ENCODE measurements at regions not wholly inside any gene's neighbourhood (a gene's known extent, or its start where the extent isn't known, plus 50 kb on each side); places are given as distances from the start of the nearest gene placed in this dataset.
"Not testable (repeated sequence)": the region's sequence is repeated elsewhere in the genome, so short reads cannot be mapped to it uniquely, and the experiment has no call there.

DNA sequence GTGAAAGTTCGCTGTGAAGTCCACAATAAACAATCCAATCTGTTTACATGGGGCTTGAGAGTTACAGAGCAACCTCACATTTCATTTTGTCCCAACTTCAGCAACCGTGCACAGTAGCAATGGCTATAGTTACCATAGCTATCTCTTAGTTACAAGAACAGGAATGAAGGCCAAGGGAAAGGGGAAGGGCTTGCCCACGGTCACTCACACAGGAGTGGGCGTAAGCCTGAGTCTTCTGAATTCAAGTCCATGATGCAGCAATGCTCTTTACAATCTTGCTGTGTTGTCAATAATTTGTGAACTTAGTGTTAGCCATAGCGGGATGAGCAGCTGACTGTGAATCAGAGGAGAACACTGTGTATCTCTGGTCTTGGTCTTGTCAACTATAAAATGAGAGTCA is 102.9 kb downstream of the ADAMTS15 start:
- DNase-seq, result no peak

DNA sequence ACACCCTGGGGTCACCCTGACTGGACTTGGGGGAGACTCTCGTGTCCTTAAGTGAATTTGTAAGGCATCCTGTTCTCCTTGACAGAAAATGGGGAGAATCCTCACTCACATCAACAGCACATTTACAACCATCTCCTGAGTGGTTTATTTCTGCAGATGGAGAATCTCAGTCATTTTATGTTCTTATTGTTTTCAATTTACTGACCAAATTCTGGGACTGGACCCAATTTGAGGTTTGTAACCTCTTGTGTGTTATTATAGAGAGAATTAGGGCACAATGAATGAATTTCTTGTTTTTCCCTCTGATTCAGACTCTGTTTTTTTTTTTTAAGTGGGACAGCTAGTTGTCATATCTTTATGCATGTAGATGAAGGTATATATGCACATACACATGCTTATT is 104.9 kb downstream of the ADAMTS15 start:
- no peak for DNase-seq

DNA sequence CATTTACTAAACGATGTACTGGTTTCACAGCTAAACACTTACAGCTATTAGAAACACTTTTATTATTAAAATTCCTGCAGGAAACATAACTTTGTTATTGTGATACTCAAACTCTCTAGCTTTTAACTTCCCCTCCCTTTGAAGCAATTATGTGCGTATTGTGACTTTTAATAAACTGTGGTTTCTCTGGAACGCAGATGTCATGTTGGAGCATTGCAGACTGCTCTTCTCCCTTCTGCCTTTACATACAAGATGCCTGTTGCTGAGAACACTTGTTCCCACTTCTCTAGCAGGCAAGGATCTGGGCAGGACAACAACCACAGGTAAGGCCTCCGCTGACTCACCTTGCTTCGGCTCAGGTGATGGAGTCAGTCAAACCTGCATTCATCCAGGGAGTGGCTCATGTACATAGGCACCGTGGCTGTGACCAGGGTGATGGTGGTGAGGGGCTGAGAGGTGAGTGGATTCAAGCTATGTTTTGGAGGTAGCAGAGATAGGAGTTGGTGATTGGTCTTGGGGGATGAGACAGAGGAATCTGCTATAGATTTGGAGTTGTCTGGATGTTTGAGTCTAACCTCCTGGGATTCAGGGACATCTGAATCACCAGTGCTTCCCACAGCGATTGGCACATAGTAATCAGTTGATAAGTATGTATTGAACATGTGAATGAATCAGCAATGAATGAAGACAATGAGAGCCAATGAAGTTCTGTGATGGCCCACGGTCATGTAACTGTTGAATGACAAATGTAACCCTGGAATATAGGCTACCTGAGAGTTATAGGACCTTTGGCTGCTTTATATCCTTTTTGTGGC is 106.0 kb downstream of the ADAMTS15 start:
- DNase-seq, result no peak

DNA sequence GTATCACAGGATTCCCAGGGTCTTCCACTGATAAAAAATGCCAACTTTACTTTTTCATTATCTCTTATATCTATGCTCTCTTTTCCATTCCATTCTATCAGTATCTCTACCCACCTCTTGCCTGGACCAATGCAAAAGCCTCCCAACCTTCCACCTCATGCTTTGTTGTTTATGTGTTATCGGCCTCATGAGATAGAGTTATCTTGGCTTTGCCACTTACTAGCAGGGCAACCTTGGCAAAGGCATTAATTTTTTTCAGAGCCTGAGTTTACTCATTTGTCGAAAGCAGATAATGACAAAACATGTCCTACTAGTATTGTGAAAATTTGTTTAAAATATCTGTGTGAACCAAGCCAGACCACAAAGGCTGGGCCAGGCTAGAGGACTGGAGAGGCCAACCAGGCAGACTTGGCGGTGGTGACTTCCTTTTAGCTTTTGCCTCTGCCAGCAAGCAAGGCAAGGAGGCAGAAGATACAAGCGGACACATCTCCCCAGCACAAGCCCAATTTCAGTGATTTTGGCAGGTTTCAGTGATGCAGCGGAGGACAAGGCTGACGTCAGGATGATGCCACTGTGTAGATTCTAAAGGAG is 106.9 kb downstream of the ADAMTS15 start:
- no peak for DNase-seq

DNA sequence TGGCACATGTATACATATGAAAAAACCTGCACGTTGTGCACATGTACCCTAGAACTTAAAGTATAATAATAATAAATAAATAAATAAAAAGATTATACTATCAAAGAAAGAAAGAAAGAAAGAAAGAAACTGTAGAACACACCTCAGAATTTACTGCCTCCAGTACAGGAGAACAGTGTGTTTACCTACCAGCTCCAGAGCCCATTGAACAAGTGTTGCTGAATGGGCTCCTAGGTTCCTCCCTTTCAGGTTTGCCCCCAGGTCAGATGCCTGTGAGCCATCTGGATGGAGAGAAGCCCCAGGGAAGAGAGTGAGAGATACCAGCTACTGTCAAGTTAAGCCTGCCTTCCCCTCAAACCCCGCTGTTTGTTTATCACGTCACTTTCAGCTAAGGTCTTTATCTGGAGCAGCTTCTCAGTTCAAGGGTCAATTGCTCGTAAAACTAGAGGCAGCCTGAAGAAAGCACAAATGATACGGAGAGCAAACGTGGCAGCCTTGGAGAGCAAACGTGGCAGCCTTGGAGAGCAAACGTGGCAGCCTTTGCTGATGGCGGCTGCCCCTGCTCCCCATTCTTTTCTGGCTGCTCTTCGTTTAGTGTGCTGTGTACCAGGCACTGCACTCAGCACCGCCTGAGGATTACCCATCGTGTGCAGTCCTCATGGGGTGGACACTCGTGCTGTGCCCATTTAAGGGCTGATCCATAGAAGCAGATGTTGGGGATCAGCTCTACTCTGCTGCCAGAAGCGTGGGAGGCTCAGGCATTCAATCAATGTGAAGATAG is 111.7 kb downstream of the ADAMTS15 start:
- DNase-seq, result no peak

DNA sequence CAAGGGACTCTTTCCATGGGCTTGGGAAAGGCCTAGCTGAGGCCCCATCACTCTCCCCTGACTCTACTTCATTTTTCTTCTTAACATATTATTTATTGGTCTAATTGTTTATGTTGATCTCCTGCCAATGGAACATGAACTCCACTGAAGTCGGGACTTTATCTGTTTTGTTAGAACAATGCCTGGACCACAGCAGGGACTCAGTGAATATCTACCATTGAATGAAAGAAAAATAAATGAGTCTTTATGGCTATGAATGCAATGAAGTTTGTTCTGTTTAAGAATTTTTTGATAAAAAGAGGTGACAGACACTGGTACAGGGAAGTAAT is 112.3 kb downstream of the ADAMTS15 start:
- no peak for DNase-seq

DNA sequence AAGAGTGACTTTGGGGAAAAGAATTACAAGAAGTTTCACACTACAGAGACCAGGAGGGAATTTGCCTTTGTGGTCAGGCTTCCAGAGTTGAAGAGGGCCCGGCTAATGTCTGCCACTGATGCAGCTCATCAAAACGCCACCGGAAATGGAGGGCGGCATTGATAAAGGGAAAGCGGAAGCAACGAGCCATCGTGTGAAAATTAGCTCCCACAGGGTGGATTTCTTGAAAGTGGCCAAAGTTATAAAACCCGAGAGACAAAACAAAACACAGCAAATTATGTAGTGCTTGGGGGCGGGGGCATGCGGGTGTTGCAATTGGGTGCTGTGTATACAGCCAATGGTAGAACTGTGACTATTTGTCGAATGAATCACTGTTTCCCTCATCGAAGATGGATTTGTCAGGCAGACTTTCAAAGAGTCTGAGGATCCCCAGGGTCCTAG is 113.0 kb downstream of the ADAMTS15 start:
- DNase-seq, result no peak

DNA sequence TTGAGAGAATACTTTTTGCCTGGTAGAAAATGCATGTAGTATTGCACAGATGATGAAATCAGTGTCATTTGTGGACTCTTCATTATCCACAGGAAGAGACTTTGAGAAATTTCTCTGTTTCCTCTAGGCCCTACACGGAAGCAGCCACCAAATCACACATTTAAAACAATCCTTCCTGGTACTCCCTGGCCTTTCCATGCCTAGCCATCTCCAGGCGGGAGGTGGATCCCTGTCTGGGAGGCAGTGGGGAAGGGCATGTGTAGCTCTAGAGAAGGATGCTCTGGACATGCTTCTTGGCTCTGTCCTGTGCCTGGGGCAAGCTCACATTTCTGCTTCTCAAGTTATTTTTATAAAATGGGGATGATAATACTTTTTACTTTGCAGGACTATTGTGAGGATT is 114.1 kb downstream of the ADAMTS15 start:
- DNase-seq, result no peak

DNA sequence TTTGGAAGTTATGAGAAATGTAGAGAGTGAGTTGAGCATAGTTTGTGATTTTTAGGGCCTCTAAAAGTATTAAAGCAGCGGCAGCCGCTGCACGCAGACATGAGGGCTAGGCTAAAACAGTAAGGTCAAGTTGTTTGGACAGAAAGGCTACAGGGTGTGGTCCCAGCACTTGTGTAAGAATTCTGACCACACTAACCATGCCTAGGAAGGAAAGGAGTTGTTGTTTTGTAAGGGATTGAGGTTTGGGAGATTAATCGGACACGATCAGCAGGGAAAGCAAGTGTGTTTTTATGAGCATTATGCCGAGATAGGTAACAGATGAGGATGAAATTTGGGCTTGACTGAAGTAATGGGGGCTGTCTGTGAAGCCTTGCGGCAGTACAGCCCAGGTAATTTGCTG is 117.9 kb downstream of the ADAMTS15 start:
- not testable (repeated sequence) for DNase-seq

DNA sequence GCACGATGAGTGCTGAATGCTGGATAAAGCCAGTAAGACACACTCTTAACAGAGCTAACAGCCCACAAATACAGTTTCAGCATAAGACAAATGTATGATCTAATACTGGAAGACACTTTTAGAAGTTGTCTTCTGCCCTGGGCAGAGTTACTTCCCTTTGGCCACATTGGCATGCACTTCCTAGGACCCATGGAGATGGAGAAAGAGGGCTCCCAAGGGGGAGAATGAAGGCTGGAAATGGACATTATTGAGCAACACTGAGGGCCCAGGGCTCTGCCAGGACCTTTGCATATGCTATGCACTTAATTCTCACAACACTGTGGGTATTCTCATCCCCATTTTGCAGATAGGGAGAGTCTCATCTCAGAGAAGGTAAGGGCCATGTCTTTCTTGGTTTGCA is 123.1 kb downstream of the ADAMTS15 start:
- DNase-seq, result no peak

DNA sequence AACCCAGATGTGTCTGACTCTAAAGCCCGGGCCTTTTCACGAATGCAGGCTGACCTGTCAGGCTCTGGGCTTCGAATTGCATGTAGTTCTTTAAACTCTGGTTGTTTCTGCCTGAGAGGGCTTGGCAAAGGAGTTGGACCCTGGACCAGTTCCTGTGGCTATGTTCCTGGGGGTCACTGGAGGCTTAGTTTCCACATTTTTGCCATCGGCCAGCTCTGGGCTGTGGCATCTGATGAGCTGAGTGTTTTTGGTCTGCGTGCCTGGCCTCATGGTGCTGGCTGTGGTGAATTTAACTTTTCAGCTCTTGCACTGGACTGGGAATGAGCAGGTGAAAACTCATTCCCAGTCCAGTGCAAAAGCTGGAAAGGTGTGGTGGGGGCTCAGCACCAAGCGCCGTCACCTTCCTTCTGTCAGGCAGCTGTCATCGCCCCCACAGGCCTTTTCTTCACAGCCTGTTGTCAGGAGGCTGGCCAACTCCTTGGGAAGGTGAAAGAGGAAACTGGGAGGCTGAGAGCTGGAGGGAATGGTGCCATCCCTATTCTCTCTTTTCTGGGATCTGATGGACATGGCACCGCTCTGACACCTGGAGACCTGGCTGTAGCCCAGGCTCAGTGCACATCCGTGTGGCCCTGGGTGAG is 123.6 kb downstream of the ADAMTS15 start:
- no peak for DNase-seq

DNA sequence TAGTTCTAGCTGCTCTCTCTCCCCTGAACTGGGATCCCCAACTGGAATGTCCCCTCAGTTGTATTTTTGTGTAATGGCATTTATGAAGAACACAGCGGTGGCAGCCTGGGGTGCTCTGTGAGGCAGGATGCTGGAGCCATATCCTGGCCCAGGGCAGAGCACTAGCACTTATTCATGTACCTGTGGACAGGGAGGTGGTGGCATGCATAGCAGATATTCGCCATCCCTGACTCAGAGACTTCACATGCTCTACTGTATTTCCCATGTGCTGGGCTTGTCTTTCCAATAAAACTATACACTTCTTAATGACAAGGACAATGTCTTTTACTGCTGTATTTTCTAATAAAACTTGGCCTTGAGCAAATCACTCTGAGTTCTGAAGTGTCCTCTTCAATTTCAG is 125.3 kb downstream of the ADAMTS15 start:
- no peak for DNase-seq

DNA sequence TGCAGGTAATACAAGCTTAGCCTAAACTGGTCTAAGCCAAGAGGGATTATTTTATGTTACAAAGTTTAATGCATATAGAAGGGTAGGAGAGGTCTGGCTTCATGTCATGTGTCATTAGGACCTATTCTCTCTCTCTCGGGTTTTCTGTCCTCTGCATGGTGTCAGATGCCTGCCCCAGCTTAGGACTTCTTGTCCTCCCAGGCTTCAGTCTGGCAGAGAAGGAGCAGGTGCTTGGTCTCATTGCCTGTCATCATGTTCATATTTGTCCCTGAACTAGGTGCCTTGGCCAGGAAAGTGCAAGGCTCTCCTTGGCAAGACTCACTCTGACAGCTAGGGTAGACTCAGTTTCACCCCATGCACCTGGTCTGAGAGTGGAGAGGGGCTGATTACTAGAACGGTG is 126.3 kb downstream of the ADAMTS15 start:
- no peak for DNase-seq

DNA sequence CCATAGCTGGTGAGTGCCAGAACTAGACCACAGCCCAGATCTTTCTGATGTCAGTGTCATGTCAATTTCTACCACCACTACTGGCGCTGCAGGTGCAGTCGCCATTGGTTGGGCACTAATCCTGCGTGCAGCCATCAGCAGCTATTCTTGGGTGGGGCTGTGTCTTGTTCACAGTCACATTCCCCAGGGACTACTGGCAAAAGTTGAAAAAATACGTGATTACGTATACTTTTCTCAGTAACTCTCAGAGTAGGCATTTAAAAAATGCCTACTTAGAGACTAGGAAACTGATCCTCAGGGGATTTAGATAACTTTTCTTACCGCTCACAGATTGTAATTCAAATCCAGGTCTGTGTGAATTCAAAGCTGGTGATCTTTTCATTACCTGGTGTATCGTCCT is 127.7 kb downstream of the ADAMTS15 start:
- no peak for DNase-seq

DNA sequence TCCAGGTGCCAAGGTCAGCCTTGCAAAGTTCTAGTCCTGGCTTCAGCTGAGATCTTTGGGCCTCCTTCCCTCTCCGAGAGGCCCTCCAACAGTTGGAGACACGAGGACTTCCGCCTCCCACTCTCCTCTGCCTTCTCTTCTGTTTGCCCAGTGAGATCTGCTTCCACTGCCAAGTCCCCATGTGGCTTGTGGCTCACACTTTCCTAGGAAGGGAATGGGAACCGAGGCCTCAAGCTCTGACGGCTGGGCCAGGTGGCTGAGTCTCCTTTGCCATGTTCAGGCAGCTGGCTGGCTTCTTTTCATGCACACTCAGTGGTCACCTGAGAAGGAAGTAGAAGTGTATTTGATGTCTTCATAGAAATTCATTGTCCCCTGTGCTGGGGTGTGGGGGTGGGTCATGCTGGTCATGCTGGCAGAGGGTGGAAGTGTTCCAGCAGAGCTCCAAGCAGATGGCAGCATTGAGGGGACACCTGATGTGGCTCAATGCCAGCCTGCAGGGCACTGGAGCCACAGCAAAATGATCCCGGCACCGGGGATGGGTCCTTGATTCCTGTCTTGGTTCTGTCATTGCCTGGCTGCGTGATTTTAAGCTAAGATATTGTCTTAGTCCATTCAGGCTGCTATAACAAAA is 130.4 kb downstream of the ADAMTS15 start:
- DNase-seq, result no peak

DNA sequence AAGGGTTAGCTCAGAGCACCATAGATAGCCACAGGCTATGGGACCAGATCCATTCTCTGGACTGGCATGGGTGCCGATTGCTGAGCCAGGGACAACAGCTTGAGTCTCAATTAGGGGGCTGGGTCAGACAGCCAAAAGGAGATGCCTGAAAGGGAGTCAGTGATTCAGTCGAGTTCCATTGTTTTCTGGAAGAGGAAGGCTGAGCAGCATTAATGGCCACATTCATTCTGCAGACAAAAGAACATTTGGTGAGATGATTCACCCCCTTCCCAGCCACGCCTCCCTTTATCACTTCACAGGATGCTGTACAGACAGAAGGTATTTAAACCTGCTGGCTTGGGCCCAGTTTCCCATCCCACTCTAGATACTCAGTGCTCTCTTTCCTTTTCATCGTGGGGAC is 131.9 kb downstream of the ADAMTS15 start:
- peak; percentile 27 for DNase-seq

DNA sequence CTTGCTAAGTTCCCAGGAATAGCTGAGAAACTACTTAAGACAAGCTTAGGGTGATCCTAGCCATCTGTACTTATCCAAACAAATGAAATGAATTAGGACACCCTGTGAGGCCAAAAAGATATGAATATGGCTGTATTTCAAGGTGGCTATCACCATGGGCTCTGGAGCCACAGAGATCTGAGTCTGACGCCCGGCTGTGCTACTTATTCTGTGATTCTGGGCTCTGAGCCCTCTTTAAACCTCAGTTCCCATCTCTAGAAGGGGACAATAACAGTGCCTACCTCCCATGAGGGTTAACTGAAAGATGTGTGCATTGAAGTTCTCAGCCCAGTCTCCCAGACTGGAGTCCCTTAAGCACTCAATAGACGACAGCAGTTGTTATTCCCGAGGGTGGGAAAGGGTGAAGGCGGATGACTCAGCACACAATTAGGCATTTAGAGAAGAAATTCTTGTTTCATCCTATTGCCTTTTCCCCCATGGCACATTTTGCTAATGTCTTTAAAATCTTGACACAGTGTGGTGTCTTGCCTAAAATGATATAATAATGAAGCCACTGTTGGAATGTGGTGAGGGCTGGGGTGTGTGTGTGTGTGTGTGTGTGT is 132.5 kb downstream of the ADAMTS15 start:
- DNase-seq, result no peak

DNA sequence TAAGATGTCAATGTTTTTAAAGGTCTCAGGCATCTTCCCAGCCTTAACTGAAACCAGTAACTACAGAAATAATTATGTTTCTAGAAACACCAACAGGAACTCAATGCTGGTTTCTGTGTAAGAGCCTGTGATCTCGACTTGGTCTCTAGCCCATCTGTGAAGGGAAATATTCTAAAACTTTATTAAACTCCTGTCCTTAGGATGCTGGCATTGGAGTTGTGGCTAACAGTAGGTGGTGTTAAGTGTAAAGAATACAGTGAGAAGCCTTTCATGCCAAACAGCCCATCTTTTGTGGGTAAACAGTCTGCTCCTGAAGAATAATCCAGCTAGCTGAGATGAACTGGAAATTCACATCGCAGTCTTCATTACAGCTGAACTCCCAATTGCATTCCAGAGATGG is 133.2 kb downstream of the ADAMTS15 start:
- no peak for DNase-seq

DNA sequence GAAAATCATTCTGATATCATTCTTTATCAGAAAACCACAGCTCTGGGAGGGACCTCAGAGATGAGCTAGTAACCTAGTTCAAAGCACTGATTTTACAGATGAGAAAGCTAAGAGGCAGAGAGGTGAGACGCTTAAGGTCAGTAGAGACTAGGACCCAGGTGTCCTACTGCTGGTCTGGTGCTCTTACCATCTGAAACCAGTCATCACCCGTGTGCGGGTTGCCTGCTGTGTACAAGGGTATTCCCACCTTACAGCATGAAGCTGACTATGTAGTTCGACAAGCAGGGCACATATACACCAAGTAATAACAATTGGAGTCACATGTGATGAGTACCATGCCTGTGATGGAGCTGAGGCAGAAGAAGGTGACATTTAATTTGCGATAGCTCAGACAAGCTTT is 133.7 kb downstream of the ADAMTS15 start:
- DNase-seq, result no peak

DNA sequence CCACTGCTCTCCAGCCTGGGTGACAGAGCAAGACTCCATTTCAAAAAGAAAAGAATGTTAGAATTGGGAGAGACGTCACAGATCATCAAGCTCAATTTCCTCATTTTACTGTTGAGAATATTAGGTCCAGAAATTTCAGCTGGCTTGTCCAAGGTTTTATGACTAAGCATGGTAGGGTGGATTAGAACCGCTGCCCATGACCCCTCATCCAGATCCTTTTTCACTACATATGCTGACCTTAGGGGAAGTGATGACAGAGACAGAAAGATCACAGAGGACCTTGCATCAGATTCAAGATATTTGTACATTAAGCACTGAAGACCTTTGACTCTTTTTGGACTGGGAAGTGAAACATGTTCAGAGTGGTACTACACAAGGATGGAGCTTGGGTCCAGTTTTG is 134.5 kb downstream of the ADAMTS15 start:
- DNase-seq, result no peak

DNA sequence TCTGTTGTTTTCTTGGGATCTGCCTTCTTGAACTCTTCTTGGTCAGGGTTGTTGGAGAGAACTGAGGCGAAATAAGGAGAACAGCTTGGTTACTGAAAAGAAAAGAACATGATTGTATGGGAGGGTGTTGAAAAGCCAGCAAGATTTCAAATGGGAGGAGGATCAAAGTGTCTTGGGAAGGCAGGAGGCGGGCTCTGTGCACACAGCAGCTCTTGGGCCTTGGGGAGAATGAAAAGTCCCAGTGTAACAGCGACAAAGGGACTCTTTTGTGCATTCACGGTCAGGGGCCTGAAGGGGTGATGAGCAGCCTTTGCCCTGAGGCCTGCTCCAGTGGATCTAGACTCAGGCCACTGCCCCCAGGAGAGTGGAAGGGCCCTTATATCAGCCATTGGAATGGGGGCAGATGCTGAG is 135.4 kb downstream of the ADAMTS15 start:
- no peak for DNase-seq

DNA sequence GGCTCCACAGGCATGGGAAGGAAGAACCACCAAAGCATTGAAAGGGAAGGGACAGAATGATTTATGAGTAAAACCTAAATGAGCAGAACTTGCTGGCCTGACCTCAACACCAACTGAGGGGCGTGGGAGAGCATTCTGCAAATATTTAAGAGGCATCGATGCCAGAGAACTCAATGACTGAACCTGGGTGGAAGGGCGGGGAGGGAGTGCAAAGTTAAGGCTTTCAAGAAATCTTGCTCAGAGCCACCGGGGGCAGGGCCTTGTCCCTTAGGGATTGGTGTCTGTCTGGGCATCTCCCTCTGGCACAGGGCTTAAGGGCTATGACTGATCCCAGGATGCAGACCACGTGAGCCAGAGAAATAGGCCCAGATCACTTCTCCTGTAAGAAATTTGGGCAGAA is 137.1 kb downstream of the ADAMTS15 start:
- no peak for DNase-seq

DNA sequence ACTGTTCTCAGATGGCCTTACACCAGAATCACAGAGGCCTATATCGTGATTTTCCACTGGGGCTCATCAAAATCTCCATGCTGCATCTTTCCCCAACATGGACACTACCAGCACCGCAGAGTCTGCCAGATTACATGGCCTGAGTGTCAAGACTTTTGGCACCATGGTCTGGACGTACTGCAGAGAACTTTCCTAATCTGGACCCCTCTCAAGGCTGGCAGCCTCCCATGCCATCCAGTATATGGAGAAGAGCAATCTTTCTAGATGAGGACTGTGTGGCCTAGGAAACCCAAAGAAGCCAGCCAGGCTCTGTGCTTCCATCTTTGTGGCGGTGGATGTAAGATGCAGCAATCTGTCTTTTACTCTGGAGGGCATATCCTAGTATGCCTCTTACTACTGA is 139.2 kb downstream of the ADAMTS15 start:
- DNase-seq, result no peak

Data from NCI-H2081 treated with DMSO at 0.1 percent for 48 hours (cell line).